ENCODE measurements at regions not wholly inside any gene's neighbourhood (a gene's known extent, or its start where the extent isn't known, plus 50 kb on each side); places are given as distances from the start of the nearest gene placed in this dataset.

- Histone ChIP-seq H3K4me2 (ENCODE audit: extremely low read depth, insufficient read depth, low read length) (no peak overlapping the region), H3K79me2 (ENCODE audit: control insufficient read depth, insufficient read depth, low read length) (no peaks in the 10 kb centered on the region), H4K20me1 (ENCODE audit: control insufficient read depth, extremely low read depth, insufficient read depth, low read length) (no peaks in the 10 kb centered on the region), H3K9ac (ENCODE audit: insufficient read depth, low read length) (no peak overlapping the region), H2AFZ (ENCODE audit: low read length) (no peak overlapping the region), H3K27me3 (ENCODE audit: control insufficient read depth, insufficient read depth, low read length) (no peaks in the 10 kb centered on the region), H3K27ac (ENCODE audit: insufficient read depth, low read length) (no peak overlapping the region), H3K4me1 (ENCODE audit: control insufficient read depth, extremely low read depth, insufficient read depth, low read length) (no peaks in the 10 kb centered on the region), H3K36me3 (ENCODE audit: control insufficient read depth, insufficient read depth, low read length) (no peaks in the 10 kb centered on the region), H3K9me3 (ENCODE audit: control insufficient read depth, insufficient read depth, low read depth, low read length) (no peaks in the 10 kb centered on the region), H3K4me3 (replicated peaks in 1 of 4; ENCODE audit: control extremely low read depth in 1 of 4, insufficient read depth in 1 of 4, low read depth in 3 of 4, low read length in 4 of 4) (no peak overlapping the region)
- TF ChIP-seq EZH2 (IDR thresholded peaks at IDR 0.05; ENCODE audit: low read length, missing control alignments) = no peak
- TF ChIP-seq CTCF (conservative IDR thresholded peaks at IDR 0.05 in 1 of 2, IDR thresholded peaks at IDR 0.05 in 1 of 2; ENCODE audit: low read depth in 1 of 2, low read length in 2 of 2) = no peak
- no peak for DNase-seq (ENCODE audit: low read depth in 2 of 2)
Observed at GRCh38 chr2:239609162-239609561, 208.3 kb upstream of the HDAC4 start.

GRCh38 chr2:239608723-239609122, 207.9 kb upstream of the HDAC4 start:
- no peak overlapping the region for H3K9ac ChIP-seq (ENCODE audit: insufficient read depth, low read length)

GRCh38 chr2:239608260-239608659, 207.4 kb upstream of the HDAC4 start:
- TF ChIP-seq EZH2 (IDR thresholded peaks at IDR 0.05; ENCODE audit: low read length, missing control alignments) = no peak
- no peak overlapping the region for H3K27ac ChIP-seq (ENCODE audit: insufficient read depth, low read length)
- no peak overlapping the region for H2AFZ ChIP-seq (ENCODE audit: low read length)
- H3K4me3 ChIP-seq (replicated peaks in 1 of 4; ENCODE audit: control extremely low read depth in 1 of 4, insufficient read depth in 1 of 4, low read depth in 3 of 4, low read length in 4 of 4) = no peak overlapping the region
- H3K27me3 ChIP-seq (ENCODE audit: control insufficient read depth, insufficient read depth, low read length) = no peaks in the 10 kb centered on the region
- no peaks in the 10 kb centered on the region for H4K20me1 ChIP-seq (ENCODE audit: control insufficient read depth, extremely low read depth, insufficient read depth, low read length)
- no peak overlapping the region for H3K9ac ChIP-seq (ENCODE audit: insufficient read depth, low read length)
- DNase-seq (ENCODE audit: low read depth in 2 of 2) = no peak
- H3K9me3 ChIP-seq (ENCODE audit: control insufficient read depth, insufficient read depth, low read depth, low read length) = no peaks in the 10 kb centered on the region
- H3K79me2 ChIP-seq (ENCODE audit: control insufficient read depth, insufficient read depth, low read length) = no peaks in the 10 kb centered on the region
- H3K36me3 ChIP-seq (ENCODE audit: control insufficient read depth, insufficient read depth, low read length) = no peaks in the 10 kb centered on the region
- no peak overlapping the region for H3K4me2 ChIP-seq (ENCODE audit: extremely low read depth, insufficient read depth, low read length)
- H3K4me1 ChIP-seq (ENCODE audit: control insufficient read depth, extremely low read depth, insufficient read depth, low read length) = no peaks in the 10 kb centered on the region

More at GRCh38 chr2:239608723-239609122, 207.9 kb upstream of the HDAC4 start:
- no peak for TF ChIP-seq EZH2 (IDR thresholded peaks at IDR 0.05; ENCODE audit: low read length, missing control alignments)
- no peak for TF ChIP-seq CTCF (conservative IDR thresholded peaks at IDR 0.05 in 1 of 2, IDR thresholded peaks at IDR 0.05 in 1 of 2; ENCODE audit: low read depth in 1 of 2, low read length in 2 of 2)
- no peak for DNase-seq (ENCODE audit: low read depth in 2 of 2)
- Histone ChIP-seq H3K4me1 (ENCODE audit: control insufficient read depth, extremely low read depth, insufficient read depth, low read length) (no peaks in the 10 kb centered on the region), H3K27ac (ENCODE audit: insufficient read depth, low read length) (no peak overlapping the region), H3K27me3 (ENCODE audit: control insufficient read depth, insufficient read depth, low read length) (no peaks in the 10 kb centered on the region), H3K36me3 (ENCODE audit: control insufficient read depth, insufficient read depth, low read length) (no peaks in the 10 kb centered on the region), H3K79me2 (ENCODE audit: control insufficient read depth, insufficient read depth, low read length) (no peaks in the 10 kb centered on the region), H3K4me2 (ENCODE audit: extremely low read depth, insufficient read depth, low read length) (no peak overlapping the region), H3K4me3 (replicated peaks in 1 of 4; ENCODE audit: control extremely low read depth in 1 of 4, insufficient read depth in 1 of 4, low read depth in 3 of 4, low read length in 4 of 4) (no peak overlapping the region), H2AFZ (ENCODE audit: low read length) (no peak overlapping the region), H4K20me1 (ENCODE audit: control insufficient read depth, extremely low read depth, insufficient read depth, low read length) (no peaks in the 10 kb centered on the region), H3K9me3 (ENCODE audit: control insufficient read depth, insufficient read depth, low read depth, low read length) (no peaks in the 10 kb centered on the region)
